H1 (cell line): ENCODE measurements at regions not wholly inside any gene's neighbourhood (a gene's known extent, or its start where the extent isn't known, plus 50 kb on each side); places are given as distances from the start of the nearest gene placed in this dataset.

Experiments used
- TF ChIP-seq, protein P1 (sequence below): fragments of 300-600 bp; sonication (generic); IDR thresholded peaks from 2 replicates; pipeline ENCODE4 v1.7.1; 2012; ENCODE audit warnings: low read length, moderate library complexity, mild to moderate bottlenecking, inconsistent platforms; ENCODE audit not compliant: insufficient replicate concordance

- TF ChIP-seq, protein P1, sequence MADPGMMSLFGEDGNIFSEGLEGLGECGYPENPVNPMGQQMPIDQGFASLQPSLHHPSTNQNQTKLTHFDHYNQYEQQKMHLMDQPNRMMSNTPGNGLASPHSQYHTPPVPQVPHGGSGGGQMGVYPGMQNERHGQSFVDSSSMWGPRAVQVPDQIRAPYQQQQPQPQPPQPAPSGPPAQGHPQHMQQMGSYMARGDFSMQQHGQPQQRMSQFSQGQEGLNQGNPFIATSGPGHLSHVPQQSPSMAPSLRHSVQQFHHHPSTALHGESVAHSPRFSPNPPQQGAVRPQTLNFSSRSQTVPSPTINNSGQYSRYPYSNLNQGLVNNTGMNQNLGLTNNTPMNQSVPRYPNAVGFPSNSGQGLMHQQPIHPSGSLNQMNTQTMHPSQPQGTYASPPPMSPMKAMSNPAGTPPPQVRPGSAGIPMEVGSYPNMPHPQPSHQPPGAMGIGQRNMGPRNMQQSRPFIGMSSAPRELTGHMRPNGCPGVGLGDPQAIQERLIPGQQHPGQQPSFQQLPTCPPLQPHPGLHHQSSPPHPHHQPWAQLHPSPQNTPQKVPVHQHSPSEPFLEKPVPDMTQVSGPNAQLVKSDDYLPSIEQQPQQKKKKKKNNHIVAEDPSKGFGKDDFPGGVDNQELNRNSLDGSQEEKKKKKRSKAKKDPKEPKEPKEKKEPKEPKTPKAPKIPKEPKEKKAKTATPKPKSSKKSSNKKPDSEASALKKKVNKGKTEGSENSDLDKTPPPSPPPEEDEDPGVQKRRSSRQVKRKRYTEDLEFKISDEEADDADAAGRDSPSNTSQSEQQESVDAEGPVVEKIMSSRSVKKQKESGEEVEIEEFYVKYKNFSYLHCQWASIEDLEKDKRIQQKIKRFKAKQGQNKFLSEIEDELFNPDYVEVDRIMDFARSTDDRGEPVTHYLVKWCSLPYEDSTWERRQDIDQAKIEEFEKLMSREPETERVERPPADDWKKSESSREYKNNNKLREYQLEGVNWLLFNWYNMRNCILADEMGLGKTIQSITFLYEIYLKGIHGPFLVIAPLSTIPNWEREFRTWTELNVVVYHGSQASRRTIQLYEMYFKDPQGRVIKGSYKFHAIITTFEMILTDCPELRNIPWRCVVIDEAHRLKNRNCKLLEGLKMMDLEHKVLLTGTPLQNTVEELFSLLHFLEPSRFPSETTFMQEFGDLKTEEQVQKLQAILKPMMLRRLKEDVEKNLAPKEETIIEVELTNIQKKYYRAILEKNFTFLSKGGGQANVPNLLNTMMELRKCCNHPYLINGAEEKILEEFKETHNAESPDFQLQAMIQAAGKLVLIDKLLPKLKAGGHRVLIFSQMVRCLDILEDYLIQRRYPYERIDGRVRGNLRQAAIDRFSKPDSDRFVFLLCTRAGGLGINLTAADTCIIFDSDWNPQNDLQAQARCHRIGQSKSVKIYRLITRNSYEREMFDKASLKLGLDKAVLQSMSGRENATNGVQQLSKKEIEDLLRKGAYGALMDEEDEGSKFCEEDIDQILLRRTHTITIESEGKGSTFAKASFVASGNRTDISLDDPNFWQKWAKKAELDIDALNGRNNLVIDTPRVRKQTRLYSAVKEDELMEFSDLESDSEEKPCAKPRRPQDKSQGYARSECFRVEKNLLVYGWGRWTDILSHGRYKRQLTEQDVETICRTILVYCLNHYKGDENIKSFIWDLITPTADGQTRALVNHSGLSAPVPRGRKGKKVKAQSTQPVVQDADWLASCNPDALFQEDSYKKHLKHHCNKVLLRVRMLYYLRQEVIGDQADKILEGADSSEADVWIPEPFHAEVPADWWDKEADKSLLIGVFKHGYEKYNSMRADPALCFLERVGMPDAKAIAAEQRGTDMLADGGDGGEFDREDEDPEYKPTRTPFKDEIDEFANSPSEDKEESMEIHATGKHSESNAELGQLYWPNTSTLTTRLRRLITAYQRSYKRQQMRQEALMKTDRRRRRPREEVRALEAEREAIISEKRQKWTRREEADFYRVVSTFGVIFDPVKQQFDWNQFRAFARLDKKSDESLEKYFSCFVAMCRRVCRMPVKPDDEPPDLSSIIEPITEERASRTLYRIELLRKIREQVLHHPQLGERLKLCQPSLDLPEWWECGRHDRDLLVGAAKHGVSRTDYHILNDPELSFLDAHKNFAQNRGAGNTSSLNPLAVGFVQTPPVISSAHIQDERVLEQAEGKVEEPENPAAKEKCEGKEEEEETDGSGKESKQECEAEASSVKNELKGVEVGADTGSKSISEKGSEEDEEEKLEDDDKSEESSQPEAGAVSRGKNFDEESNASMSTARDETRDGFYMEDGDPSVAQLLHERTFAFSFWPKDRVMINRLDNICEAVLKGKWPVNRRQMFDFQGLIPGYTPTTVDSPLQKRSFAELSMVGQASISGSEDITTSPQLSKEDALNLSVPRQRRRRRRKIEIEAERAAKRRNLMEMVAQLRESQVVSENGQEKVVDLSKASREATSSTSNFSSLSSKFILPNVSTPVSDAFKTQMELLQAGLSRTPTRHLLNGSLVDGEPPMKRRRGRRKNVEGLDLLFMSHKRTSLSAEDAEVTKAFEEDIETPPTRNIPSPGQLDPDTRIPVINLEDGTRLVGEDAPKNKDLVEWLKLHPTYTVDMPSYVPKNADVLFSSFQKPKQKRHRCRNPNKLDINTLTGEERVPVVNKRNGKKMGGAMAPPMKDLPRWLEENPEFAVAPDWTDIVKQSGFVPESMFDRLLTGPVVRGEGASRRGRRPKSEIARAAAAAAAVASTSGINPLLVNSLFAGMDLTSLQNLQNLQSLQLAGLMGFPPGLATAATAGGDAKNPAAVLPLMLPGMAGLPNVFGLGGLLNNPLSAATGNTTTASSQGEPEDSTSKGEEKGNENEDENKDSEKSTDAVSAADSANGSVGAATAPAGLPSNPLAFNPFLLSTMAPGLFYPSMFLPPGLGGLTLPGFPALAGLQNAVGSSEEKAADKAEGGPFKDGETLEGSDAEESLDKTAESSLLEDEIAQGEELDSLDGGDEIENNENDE, result no peak
- TF ChIP-seq, all 59 proteins: peak for 0
These were observed 124.2 kb upstream of the PCGF5 start (continued) for GRCh38 chr10:91096274-91096673.
